Fibroblast of lung (primary cell): ENCODE measurements at regions not wholly inside any gene's neighbourhood (a gene's known extent, or its start where the extent isn't known, plus 50 kb on each side); places are given as distances from the start of the nearest gene placed in this dataset.
"Not testable (repeated sequence)": the region's sequence is repeated elsewhere in the genome, so short reads cannot be mapped to it uniquely, and the experiment has no call there.

ENCODE experiments used
- DNase-seq, 2 donors: peaks; one replicate each; pipeline versions ENCODE4 v3.0.0 to v3.0.0-alpha.2; 2010; ENCODE audit warnings: low read depth in 2 of 2
- H2AFZ ChIP-seq: 2 replicates; pipeline ENCODE4 v1.5.1; 2012; ENCODE audit warnings: low read length, control low read depth, inconsistent platforms
- H3K27ac ChIP-seq: 2 replicates; pipeline ENCODE4 v1.5.1; 2011; ENCODE audit warnings: low read length, control low read depth; ENCODE audit not compliant: insufficient read depth
- H3K27me3 ChIP-seq: 2 replicates; pipeline ENCODE4 v1.5.1; 2011; ENCODE audit warnings: mild to moderate bottlenecking, low read length; ENCODE audit not compliant: control insufficient read depth, insufficient read depth
- H3K36me3 ChIP-seq: 2 replicates; pipeline ENCODE4 v1.5.1; 2011; ENCODE audit warnings: low read length; ENCODE audit not compliant: control insufficient read depth, insufficient read depth
- H3K4me1 ChIP-seq: 2 replicates; pipeline ENCODE4 v1.5.1; 2011; ENCODE audit warnings: low read length; ENCODE audit not compliant: control insufficient read depth, insufficient read depth; ENCODE audit errors: extremely low read depth
- H3K4me2 ChIP-seq: 2 replicates; pipeline ENCODE4 v1.5.1; 2011; ENCODE audit warnings: low read length, control low read depth; ENCODE audit not compliant: insufficient read depth; ENCODE audit errors: extremely low read depth
- H3K4me3 ChIP-seq, 4 experiments: fragments of 200-600 bp in 1 of 4; sonication (generic) in 1 of 4; replicated peaks in 1 of 4; 2 replicates each; pipeline ENCODE4 v1.5.1; 2011 to 2016; ENCODE audit warnings: low read length in 4 of 4, low read depth in 3 of 4, mild to moderate bottlenecking in 3 of 4, control low read depth in 2 of 4, inconsistent platforms in 1 of 4, mixed read lengths in 1 of 4; ENCODE audit not compliant: insufficient read depth in 1 of 4; ENCODE audit errors: control extremely low read depth in 1 of 4
- H3K79me2 ChIP-seq: 2 replicates; pipeline ENCODE4 v1.5.1; 2012; ENCODE audit warnings: mild to moderate bottlenecking, low read length, inconsistent platforms; ENCODE audit not compliant: control insufficient read depth, insufficient read depth
- H3K9ac ChIP-seq: 2 replicates; pipeline ENCODE4 v1.5.1; 2011; ENCODE audit warnings: mild to moderate bottlenecking, low read length, control low read depth; ENCODE audit not compliant: insufficient read depth
- H3K9me3 ChIP-seq: 2 replicates; pipeline ENCODE4 v1.5.1; 2012; ENCODE audit warnings: low read depth, low read length; ENCODE audit not compliant: control insufficient read depth, insufficient read depth
- H4K20me1 ChIP-seq: 2 replicates; pipeline ENCODE4 v1.5.1; 2011; ENCODE audit warnings: low read length; ENCODE audit not compliant: control insufficient read depth, insufficient read depth; ENCODE audit errors: extremely low read depth
- EZH2 ChIP-seq: IDR thresholded peaks from 2 replicates; pipeline ENCODE4 v1.5.1; 2012; ENCODE audit warnings: low read length, control low read depth, mild to moderate bottlenecking; ENCODE audit errors: missing control alignments
- TF ChIP-seq, protein P1 (sequence below), 2 donors: IDR thresholded peaks in 1 of 2; conservative IDR thresholded peaks in 1 of 2; 1 replicate in 1 of 2; 2 replicates in 1 of 2; pipeline ENCODE4 v1.5.1; 2011 to 2012; ENCODE audit warnings: low read length in 2 of 2, control low read depth in 1 of 2, inconsistent platforms in 1 of 2, low read depth in 1 of 2, mild to moderate bottlenecking in 1 of 2

DNA sequence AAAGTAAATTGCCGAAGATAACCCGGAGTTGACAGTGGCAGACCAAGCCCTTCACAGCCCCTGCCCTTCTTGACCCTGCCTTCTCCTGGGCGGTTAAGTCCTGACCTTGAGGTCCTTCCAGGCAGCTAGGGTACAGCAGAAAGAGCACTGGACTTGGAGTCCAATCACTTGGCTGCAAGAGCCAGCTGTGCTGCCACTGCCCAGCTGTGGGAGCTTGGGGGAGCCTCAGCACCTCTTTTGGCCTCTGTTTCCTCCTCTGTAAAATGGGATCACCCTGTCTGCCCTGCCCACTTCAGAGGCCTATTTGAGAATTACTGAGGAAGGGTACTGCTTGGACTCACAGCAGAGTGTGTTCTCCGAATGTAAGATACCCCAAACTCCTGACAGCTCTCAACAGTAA is 66.2 kb upstream of the SMAD6 start:
- TF ChIP-seq, protein P1, sequence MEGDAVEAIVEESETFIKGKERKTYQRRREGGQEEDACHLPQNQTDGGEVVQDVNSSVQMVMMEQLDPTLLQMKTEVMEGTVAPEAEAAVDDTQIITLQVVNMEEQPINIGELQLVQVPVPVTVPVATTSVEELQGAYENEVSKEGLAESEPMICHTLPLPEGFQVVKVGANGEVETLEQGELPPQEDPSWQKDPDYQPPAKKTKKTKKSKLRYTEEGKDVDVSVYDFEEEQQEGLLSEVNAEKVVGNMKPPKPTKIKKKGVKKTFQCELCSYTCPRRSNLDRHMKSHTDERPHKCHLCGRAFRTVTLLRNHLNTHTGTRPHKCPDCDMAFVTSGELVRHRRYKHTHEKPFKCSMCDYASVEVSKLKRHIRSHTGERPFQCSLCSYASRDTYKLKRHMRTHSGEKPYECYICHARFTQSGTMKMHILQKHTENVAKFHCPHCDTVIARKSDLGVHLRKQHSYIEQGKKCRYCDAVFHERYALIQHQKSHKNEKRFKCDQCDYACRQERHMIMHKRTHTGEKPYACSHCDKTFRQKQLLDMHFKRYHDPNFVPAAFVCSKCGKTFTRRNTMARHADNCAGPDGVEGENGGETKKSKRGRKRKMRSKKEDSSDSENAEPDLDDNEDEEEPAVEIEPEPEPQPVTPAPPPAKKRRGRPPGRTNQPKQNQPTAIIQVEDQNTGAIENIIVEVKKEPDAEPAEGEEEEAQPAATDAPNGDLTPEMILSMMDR (conservative IDR thresholded peaks at IDR 0.05 in 1 of 2, IDR thresholded peaks at IDR 0.05 in 1 of 2; ENCODE audit: low read depth in 1 of 2, low read length in 2 of 2): no peak
- TF ChIP-seq EZH2: no peak
- Histone ChIP-seq H3K4me3 (no peak overlapping the region), H3K9ac (no peak overlapping the region), H3K4me1 (no peaks in the 10 kb centered on the region), H3K36me3 (no peaks in the 10 kb centered on the region), H3K4me2 (no peak overlapping the region), H4K20me1 (no peaks in the 10 kb centered on the region), H2AFZ (no peak overlapping the region), H3K27ac (no peak overlapping the region), H3K27me3 (peaks cover 2% of the 10 kb centered on the region), H3K79me2 (no peaks in the 10 kb centered on the region), H3K9me3 (no peaks in the 10 kb centered on the region)
- DNase-seq: no peak

DNA sequence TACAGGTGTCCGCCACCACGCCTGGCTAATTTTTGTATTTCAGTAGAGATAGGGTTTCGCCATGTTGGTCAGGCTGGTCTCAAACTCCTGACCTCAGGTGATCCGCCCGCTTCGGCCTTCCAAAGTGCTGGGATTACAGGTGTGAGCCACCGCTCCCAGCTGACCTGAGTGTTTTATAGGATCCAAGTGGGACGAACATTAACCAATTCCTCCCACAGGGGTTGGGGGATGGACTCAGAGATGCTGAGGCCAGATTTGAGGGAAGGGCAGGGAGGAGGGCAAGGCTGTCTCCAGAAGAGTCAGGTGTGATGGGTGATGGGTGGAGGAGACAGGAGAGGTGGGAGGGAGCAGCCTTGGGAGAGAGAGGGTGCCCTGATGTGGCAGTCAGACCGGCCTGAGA is 65.0 kb upstream of the SMAD6 start:
- H3K4me1 ChIP-seq, H3K27me3 ChIP-seq, H3K27ac ChIP-seq, H3K36me3 ChIP-seq, H3K4me3 ChIP-seq, DNase-seq, H2AFZ ChIP-seq, H3K9ac ChIP-seq, H3K79me2 ChIP-seq, H3K9me3 ChIP-seq, H3K4me2 ChIP-seq, H4K20me1 ChIP-seq: not testable (repeated sequence)

DNA sequence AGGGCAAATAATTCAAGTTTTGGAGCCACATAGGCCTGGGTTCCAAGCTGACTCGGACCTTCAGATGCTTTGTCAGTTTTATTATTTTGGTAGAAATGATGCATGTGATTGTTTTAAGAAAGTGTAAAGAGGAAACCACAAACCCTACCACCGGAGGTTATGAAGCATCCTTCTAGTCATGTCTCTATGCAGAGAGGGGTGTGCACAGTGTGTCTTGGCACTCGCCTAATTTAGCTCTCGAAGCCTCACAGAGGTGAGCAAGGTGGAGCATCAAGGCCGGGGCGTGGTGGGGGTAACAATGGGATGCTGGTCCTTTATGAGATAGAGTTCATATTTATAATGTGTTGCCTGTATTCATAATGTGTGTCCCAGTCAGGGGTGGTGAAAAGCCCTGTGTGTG is 63.7 kb upstream of the SMAD6 start:
- H3K36me3 ChIP-seq: no peaks in the 10 kb centered on the region
- DNase-seq: no peak
- H3K4me3 ChIP-seq: no peak overlapping the region
- H3K4me1 ChIP-seq: no peaks in the 10 kb centered on the region
- H3K79me2 ChIP-seq: no peaks in the 10 kb centered on the region
- TF ChIP-seq EZH2: no peak
- TF ChIP-seq, protein P1 (conservative IDR thresholded peaks at IDR 0.05 in 1 of 2, IDR thresholded peaks at IDR 0.05 in 1 of 2; ENCODE audit: low read depth in 1 of 2, low read length in 2 of 2): no peak
- H3K27ac ChIP-seq: no peak overlapping the region
- H4K20me1 ChIP-seq: no peaks in the 10 kb centered on the region
- H3K9ac ChIP-seq: no peak overlapping the region
- H3K27me3 ChIP-seq: peaks cover 2% of the 10 kb centered on the region
- no peak overlapping the region for H3K4me2 ChIP-seq
- H2AFZ ChIP-seq: no peak overlapping the region
- no peaks in the 10 kb centered on the region for H3K9me3 ChIP-seq
